GM12878 (cell line): ENCODE measurements at regions not wholly inside any gene's neighbourhood (a gene's known extent, or its start where the extent isn't known, plus 50 kb on each side); places are given as distances from the start of the nearest gene placed in this dataset.

Experiments
- HDAC6 ChIP-seq: fragments of 200-600 bp; sonication (generic); IDR thresholded peaks from one replicate; pipeline ENCODE4 v1.8.0; 2017; ENCODE audit warnings: antibody characterized with exemption; ENCODE audit not compliant: unreplicated experiment
- NR2F1 ChIP-seq: fragments of 450-650 bp; conservative IDR thresholded peaks from 2 replicates; pipeline ENCODE4 v1.6.1; 2017; ENCODE audit warnings: mild to moderate bottlenecking
- TF ChIP-seq, protein P1 (sequence below): IDR thresholded peaks from 2 replicates; pipeline ENCODE4 v1.6.1; 2012; ENCODE audit warnings: improper control_type of control experiment, low read depth, low read length; ENCODE audit not compliant: insufficient replicate concordance
- TF ChIP-seq, protein P2 (sequence below): fragments of 150-350 bp; IDR thresholded peaks from 2 replicates; pipeline ENCODE4 v1.6.1; 2016; ENCODE audit warnings: low read depth, low read length

DNA sequence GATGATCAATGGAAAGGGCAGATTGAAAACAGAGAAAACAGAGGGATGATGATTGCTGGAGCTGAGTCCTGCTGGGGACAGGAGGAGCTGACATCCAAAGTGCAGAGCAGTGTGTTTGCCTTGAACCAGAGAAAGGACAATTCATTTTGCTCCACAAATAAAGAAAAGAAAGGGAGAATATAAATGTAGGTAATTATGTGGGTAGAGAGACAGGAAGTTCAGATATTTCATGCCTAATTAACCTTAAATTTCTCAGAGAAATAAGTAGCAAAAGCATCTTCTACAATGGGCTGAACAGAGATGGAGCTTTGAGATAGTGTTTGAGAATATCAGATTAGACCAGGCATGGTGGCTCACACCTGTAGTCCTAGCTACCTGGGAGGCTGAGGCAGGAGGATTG lies 93.2 kb downstream of the TNFSF18 start (continued):
- TF ChIP-seq, protein P1, sequence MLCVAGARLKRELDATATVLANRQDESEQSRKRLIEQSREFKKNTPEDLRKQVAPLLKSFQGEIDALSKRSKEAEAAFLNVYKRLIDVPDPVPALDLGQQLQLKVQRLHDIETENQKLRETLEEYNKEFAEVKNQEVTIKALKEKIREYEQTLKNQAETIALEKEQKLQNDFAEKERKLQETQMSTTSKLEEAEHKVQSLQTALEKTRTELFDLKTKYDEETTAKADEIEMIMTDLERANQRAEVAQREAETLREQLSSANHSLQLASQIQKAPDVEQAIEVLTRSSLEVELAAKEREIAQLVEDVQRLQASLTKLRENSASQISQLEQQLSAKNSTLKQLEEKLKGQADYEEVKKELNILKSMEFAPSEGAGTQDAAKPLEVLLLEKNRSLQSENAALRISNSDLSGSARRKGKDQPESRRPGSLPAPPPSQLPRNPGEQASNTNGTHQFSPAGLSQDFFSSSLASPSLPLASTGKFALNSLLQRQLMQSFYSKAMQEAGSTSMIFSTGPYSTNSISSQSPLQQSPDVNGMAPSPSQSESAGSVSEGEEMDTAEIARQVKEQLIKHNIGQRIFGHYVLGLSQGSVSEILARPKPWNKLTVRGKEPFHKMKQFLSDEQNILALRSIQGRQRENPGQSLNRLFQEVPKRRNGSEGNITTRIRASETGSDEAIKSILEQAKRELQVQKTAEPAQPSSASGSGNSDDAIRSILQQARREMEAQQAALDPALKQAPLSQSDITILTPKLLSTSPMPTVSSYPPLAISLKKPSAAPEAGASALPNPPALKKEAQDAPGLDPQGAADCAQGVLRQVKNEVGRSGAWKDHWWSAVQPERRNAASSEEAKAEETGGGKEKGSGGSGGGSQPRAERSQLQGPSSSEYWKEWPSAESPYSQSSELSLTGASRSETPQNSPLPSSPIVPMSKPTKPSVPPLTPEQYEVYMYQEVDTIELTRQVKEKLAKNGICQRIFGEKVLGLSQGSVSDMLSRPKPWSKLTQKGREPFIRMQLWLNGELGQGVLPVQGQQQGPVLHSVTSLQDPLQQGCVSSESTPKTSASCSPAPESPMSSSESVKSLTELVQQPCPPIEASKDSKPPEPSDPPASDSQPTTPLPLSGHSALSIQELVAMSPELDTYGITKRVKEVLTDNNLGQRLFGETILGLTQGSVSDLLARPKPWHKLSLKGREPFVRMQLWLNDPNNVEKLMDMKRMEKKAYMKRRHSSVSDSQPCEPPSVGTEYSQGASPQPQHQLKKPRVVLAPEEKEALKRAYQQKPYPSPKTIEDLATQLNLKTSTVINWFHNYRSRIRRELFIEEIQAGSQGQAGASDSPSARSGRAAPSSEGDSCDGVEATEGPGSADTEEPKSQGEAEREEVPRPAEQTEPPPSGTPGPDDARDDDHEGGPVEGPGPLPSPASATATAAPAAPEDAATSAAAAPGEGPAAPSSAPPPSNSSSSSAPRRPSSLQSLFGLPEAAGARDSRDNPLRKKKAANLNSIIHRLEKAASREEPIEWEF, result no peak
- TF ChIP-seq, protein P2, sequence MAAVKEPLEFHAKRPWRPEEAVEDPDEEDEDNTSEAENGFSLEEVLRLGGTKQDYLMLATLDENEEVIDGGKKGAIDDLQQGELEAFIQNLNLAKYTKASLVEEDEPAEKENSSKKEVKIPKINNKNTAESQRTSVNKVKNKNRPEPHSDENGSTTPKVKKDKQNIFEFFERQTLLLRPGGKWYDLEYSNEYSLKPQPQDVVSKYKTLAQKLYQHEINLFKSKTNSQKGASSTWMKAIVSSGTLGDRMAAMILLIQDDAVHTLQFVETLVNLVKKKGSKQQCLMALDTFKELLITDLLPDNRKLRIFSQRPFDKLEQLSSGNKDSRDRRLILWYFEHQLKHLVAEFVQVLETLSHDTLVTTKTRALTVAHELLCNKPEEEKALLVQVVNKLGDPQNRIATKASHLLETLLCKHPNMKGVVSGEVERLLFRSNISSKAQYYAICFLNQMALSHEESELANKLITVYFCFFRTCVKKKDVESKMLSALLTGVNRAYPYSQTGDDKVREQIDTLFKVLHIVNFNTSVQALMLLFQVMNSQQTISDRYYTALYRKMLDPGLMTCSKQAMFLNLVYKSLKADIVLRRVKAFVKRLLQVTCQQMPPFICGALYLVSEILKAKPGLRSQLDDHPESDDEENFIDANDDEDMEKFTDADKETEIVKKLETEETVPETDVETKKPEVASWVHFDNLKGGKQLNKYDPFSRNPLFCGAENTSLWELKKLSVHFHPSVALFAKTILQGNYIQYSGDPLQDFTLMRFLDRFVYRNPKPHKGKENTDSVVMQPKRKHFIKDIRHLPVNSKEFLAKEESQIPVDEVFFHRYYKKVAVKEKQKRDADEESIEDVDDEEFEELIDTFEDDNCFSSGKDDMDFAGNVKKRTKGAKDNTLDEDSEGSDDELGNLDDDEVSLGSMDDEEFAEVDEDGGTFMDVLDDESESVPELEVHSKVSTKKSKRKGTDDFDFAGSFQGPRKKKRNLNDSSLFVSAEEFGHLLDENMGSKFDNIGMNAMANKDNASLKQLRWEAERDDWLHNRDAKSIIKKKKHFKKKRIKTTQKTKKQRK, result no peak
- no peak for TF ChIP-seq NR2F1
- TF ChIP-seq HDAC6, result no peak
